Myocyte (in vitro differentiated cells): ENCODE measurements at regions not wholly inside any gene's neighbourhood (a gene's known extent, or its start where the extent isn't known, plus 50 kb on each side); places are given as distances from the start of the nearest gene placed in this dataset.
"Not testable (repeated sequence)": the region's sequence is repeated elsewhere in the genome, so short reads cannot be mapped to it uniquely, and the experiment has no call there.

Experiments
- DNase-seq: peaks from one replicate; pipeline ENCODE4 v3.0.0-alpha.2; 2012; ENCODE audit warnings: low read depth

- no peak for DNase-seq
Measured at GRCh38 chr10:61050120-61050745, 106.2 kb upstream of the RHOBTB1 start.

- DNase-seq, result no peak
Measured at GRCh38 chr10:61049386-61049785, 105.4 kb upstream of the RHOBTB1 start.

GRCh38 chr10:61047788-61048560 lies 104.0 kb upstream of the RHOBTB1 start:
- no peak for DNase-seq

- no peak for DNase-seq
Measured at GRCh38 chr10:61047081-61047480, 103.1 kb upstream of the RHOBTB1 start.

- not testable (repeated sequence) for DNase-seq
Measured at GRCh38 chr10:61045480-61045879, 101.5 kb upstream of the RHOBTB1 start.

GRCh38 chr10:61042533-61042932 lies 98.5 kb upstream of the RHOBTB1 start:
- no peak for DNase-seq

GRCh38 chr10:61040399-61041016 lies 96.5 kb upstream of the RHOBTB1 start:
- DNase-seq, result no peak

- peak; percentile 23 for DNase-seq
Measured at GRCh38 chr10:61039868-61040267, 95.9 kb upstream of the RHOBTB1 start.

- not testable (repeated sequence) for DNase-seq
Measured at GRCh38 chr10:61037261-61037830, 93.4 kb upstream of the RHOBTB1 start.

- not testable (repeated sequence) for DNase-seq
Measured at GRCh38 chr10:61036148-61036547, 92.2 kb upstream of the RHOBTB1 start.

GRCh38 chr10:61031341-61031740 lies 87.4 kb upstream of the RHOBTB1 start:
- DNase-seq, result peak; percentile 69

- DNase-seq, result no peak
Measured at GRCh38 chr10:61029411-61029810, 85.4 kb upstream of the RHOBTB1 start.

GRCh38 chr10:61028861-61029361 lies 84.9 kb upstream of the RHOBTB1 start:
- DNase-seq, result peak; percentile 47

- peak; percentile 11 for DNase-seq
Measured at GRCh38 chr10:61024856-61025201, 80.8 kb upstream of the RHOBTB1 start.

GRCh38 chr10:61024151-61024855 lies 80.3 kb upstream of the RHOBTB1 start:
- DNase-seq, result no peak

GRCh38 chr10:61023053-61023452 lies 79.1 kb upstream of the RHOBTB1 start:
- DNase-seq, result no peak

GRCh38 chr10:61021926-61022325 lies 77.9 kb upstream of the RHOBTB1 start:
- no peak for DNase-seq

GRCh38 chr10:61020420-61021158 lies 76.6 kb upstream of the RHOBTB1 start:
- no peak for DNase-seq

GRCh38 chr10:61018146-61018545 lies 74.2 kb upstream of the RHOBTB1 start:
- no peak for DNase-seq

- no peak for DNase-seq
Measured at GRCh38 chr10:61016630-61017029, 72.6 kb upstream of the RHOBTB1 start.

- DNase-seq, result no peak
Measured at GRCh38 chr10:61016007-61016406, 72.0 kb upstream of the RHOBTB1 start.
